ENCODE measurements at regions not wholly inside any gene's neighbourhood (a gene's known extent, or its start where the extent isn't known, plus 50 kb on each side); places are given as distances from the start of the nearest gene placed in this dataset.
"Not testable (repeated sequence)": the region's sequence is repeated elsewhere in the genome, so short reads cannot be mapped to it uniquely, and the experiment has no call there.

- TF ChIP-seq CTCF (conservative IDR thresholded peaks at IDR 0.05); EZH2 (IDR thresholded peaks at IDR 0.05; ENCODE audit: low read depth): not testable (repeated sequence)
Measured at GRCh38 chr9:67106659-67107058, 114.3 kb upstream of the SPATA31A3 start.
